ENCODE measurements at regions not wholly inside any gene's neighbourhood (a gene's known extent, or its start where the extent isn't known, plus 50 kb on each side); places are given as distances from the start of the nearest gene placed in this dataset.

GRCh38 chr2:217091531-217091930 lies 231.7 kb upstream of the TNP1 start:
- TF ChIP-seq CTCF (IDR thresholded peaks at IDR 0.05), result no peak
- no peaks in the 10 kb centered on the region for H3K9me3 ChIP-seq
- no peaks in the 10 kb centered on the region for H3K27me3 ChIP-seq
- H3K27ac ChIP-seq, result no peak overlapping the region
- intact Hi-C loops (cut with DNase I), result no loop called here
- peaks cover 0 to 17% (median 8%) of the 10 kb centered on the region in 9 donors for H3K4me1 ChIP-seq
- WGBS, 2 donors, result 57 to 70% methylated on average over 3 of the region's 3 CpGs
- ATAC-seq (no peak), DNase-seq (no peak)
- H3K4me3 ChIP-seq, result no peak overlapping the region
- no peaks in the 10 kb centered on the region for H3K36me3 ChIP-seq

- Histone ChIP-seq H3K27ac (no peak overlapping the region), H3K9me3 (no peaks in the 10 kb centered on the region), H3K4me3 (no peak overlapping the region), H3K4me1 (peaks cover 0 to 23% (median 8%) of the 10 kb centered on the region in 9 donors), H3K36me3 (no peaks in the 10 kb centered on the region), H3K27me3 (no peaks in the 10 kb centered on the region)
- TF ChIP-seq CTCF (IDR thresholded peaks at IDR 0.05), result no peak
- no peak for ATAC-seq
- intact Hi-C loops (cut with DNase I), result no loop called here
- no peak for DNase-seq
- WGBS, 2 donors, result 91 to 93% methylated on average over 3 of the region's 3 CpGs
These were observed 231.0 kb upstream of the TNP1 start for GRCh38 chr2:217090884-217091283.

- Histone ChIP-seq H3K27me3 (no peaks in the 10 kb centered on the region), H3K4me3 (peak overlapping the region in 4 of 10 donors; percentile 1 to 15 (median 8)), H3K27ac (peak overlapping the region in 1 of 10 donors; percentile 18), H3K36me3 (no peaks in the 10 kb centered on the region), H3K4me1 (peaks cover 0 to 28% (median 8%) of the 10 kb centered on the region in 9 donors), H3K9me3 (no peaks in the 10 kb centered on the region)
- no peak for DNase-seq
- WGBS, 2 donors, result 42 to 45% methylated on average over 5 of the region's 5 CpGs
- no peak for TF ChIP-seq CTCF (IDR thresholded peaks at IDR 0.05)
- intact Hi-C loops (cut with DNase I), result no loop called here
- peak in 1 of 8 donors; percentile 53 for ATAC-seq
These were observed 230.2 kb upstream of the TNP1 start for GRCh38 chr2:217090024-217090473.

GRCh38 chr2:217086718-217087117 lies 226.9 kb upstream of the TNP1 start:
- ATAC-seq (no peak), DNase-seq (no peak)
- H3K27me3 ChIP-seq, result no peaks in the 10 kb centered on the region
- WGBS, 2 donors, result 96% methylated on average over 2 of the region's 2 CpGs
- H3K36me3 ChIP-seq, result no peaks in the 10 kb centered on the region
- no peaks in the 10 kb centered on the region for H3K9me3 ChIP-seq
- H3K27ac ChIP-seq, result peak overlapping the region in 1 of 10 donors; percentile 58
- intact Hi-C loops (cut with DNase I), result no loop called here
- TF ChIP-seq CTCF (IDR thresholded peaks at IDR 0.05), result no peak
- H3K4me3 ChIP-seq, result no peak overlapping the region
- peaks cover 0 to 28% (median 8%) of the 10 kb centered on the region in 9 donors for H3K4me1 ChIP-seq
